Activated CD4-positive, CD25-positive, alpha-beta regulatory T cell treated with anti-CD3 and anti-CD28 coated beads, Interleukin-2, amount 50 U/mL, for 16 hours (primary cell): ENCODE measurements at regions not wholly inside any gene's neighbourhood (a gene's known extent, or its start where the extent isn't known, plus 50 kb on each side); places are given as distances from the start of the nearest gene placed in this dataset.

ENCODE experiments used
- DNase-seq: peaks from one replicate; pipeline ENCODE4 v3.0.0-alpha.2; 2020; ENCODE audit warnings: low read depth, low spot score

GRCh38 chr2:41837610-41838009 lies 210.2 kb upstream of the PKDCC start:
- no peak for DNase-seq

- DNase-seq = peak; percentile 92
These were observed 206.9 kb upstream of the PKDCC start for GRCh38 chr2:41840702-41841551.

- no peak for DNase-seq
These were observed 200.9 kb upstream of the PKDCC start for GRCh38 chr2:41846962-41847361.

DNA sequence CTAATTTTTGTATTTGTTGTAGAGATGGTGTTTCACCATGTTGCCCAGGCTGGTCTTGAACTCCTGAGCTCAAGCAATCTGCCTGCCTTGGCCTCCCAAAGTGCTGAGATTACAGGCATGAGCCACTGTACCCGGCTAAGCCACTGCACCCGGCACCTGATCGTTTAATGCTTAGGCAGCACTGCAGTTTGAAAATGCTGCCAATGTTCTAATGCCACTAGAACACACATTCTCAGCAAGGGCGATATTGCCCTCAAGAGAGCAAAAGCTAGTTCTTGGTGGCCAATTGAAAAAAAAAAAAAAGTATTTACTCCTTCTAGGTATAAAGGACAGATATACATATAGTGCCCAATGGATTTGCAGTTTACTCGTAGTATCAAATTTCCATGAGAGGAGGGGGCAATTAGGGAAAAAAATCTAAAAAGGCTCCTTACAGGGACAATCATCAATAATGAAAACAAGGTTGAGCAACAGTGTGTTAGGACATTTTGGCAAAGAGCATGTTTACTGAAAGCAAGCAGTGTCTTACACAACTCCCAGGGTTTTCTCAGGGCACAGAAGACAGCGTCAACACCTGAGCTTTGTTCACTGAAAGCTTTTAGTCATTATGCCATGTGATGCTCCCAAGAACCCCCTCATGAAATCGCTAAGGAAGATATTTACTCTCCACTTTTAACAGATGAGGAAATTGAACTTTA lies 199.9 kb upstream of the PKDCC start:
- no peak for DNase-seq

GRCh38 chr2:41851554-41851953 lies 196.3 kb upstream of the PKDCC start:
- no peak for DNase-seq

DNA sequence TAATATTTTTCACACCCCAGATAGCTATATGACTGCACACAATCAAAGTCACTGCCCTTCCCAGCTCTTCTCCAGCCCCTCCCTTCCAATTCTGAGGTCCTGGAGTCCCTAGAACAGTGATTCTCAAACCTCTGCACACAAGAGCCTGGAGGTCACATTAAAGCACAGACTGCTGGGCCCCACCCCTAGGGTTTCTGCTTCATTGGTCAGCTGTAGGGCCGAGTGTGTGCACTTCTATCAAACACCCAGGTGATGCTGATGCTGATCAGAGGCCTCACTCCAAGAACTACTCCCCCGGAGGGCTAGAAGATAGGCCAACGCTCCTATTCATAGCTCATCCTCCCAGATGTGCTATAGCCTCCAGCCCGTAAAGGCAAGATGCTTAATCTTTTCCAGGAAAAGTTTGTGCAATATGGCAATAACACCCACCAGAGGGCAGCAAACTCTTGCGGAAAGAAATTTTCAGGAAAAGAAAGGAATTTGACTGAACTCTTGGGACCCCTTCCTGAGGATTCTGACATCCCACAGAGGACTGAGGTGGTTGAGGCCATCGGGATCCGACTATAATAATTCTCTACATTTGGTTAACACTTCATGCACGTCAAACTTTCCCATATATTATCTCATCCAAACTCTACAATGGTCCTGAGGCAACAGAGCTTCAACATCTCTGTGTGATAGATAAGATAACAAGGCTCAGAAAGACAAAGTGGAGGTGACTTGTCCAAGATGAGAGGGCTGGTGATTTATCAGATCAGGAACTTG lies 194.2 kb upstream of the PKDCC start:
- no peak for DNase-seq

- DNase-seq = no peak
These were observed 193.6 kb upstream of the PKDCC start for GRCh38 chr2:41854227-41854626.

GRCh38 chr2:41856946-41857345 lies 190.9 kb upstream of the PKDCC start:
- DNase-seq = no peak

- DNase-seq = no peak
These were observed 188.0 kb upstream of the PKDCC start for GRCh38 chr2:41859615-41860514.

GRCh38 chr2:41863062-41863461 lies 184.8 kb upstream of the PKDCC start:
- no peak for DNase-seq

- no peak for DNase-seq
These were observed 182.6 kb upstream of the PKDCC start for GRCh38 chr2:41865263-41865662.

GRCh38 chr2:41867553-41867952 lies 180.3 kb upstream of the PKDCC start:
- no peak for DNase-seq

GRCh38 chr2:41869542-41870264 lies 178.1 kb upstream of the PKDCC start:
- peak; percentile 20 for DNase-seq

GRCh38 chr2:41870265-41870585 lies 177.6 kb upstream of the PKDCC start:
- DNase-seq = no peak

- DNase-seq = no peak
These were observed 176.7 kb upstream of the PKDCC start for GRCh38 chr2:41871080-41871479.

DNA sequence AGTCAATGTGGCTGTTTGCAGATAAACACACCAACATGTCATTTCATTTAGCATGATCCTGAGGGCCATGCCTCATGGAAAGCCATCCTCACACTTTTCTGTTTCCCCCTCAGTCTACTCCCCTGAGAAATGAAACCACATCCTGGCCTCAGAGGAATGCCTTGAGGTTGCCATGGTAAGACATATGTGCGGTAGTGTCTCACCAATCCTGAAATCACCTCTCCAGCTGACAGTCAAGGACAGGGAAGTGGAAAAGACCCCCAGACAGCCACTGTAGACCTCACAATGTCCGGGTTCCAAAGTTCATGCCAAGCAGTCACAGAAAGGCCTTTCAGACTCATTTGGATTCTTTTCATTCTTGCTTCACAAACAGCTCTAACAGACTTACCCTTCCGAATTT lies 175.2 kb upstream of the PKDCC start:
- no peak for DNase-seq

DNA sequence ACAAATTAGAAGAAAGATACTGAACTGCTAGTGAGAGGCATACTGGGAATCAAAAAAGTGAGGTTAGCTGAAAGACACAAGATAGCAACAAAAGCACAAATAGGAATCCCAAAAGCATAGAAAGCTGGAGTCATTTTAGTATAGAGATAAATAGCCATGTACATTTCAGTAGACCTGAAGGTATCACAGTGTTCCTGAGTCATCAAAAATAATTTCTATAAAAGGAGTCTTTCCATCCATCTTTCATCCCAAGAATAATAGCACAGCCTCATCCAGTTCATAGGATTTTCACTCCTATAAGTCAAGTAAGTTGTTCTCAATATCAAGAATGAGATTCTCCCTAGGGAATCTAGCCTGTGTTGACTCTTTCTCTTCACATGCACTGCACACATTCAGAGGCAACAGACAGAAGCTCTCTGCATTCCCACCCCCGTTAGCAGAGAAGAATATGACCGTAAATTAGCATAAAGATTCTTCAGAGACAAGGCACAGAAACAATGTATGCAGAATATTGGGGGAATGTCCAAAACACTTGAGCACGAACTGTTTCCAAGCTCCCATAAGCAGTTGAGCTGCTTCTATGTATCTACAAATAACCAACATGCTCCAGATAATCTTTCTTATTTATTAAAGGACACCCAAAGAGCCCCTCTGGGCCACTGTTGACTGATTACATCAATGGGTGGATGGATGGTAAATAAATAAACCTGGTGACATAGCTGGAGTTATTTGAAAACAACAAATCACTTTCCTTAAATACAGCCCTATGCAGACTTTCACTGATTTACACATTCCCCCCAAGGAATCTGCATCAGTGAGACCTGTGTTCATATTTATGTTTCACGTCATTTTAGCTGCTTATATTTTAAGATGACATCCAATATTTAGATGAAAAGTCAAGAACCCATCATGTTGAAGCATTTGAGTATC lies 174.5 kb upstream of the PKDCC start:
- DNase-seq = no peak

DNA sequence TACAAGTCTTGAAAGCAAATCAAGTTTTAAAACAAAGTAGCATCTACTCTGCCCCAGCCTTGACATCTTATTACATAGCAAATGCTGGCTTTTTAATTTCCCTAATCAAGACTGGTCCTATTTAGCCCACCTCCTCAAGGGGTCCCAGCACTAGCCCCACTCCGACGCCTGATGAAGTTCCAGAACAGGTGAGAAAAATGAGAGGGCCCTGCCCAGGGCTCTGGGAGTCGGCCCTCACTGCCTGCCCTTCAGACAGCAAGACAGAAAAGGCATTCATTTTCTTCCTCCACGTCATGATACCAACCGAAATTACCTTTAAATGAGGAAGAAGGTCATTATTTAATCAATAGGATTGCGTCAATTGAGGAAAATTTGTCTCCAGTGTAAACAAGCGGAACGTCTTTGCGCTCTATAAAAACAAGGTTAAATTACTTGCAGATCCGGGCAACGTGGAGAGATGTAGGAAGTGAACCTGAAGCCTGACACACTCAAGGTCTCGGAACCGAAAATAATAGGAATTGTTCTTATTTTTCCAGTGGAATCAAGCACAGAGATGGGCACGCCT lies 170.6 kb upstream of the PKDCC start:
- no peak for DNase-seq

GRCh38 chr2:41878056-41878455 lies 169.8 kb upstream of the PKDCC start:
- DNase-seq = no peak
